ENCODE measurements at regions not wholly inside any gene's neighbourhood (a gene's known extent, or its start where the extent isn't known, plus 50 kb on each side); places are given as distances from the start of the nearest gene placed in this dataset.

DNA sequence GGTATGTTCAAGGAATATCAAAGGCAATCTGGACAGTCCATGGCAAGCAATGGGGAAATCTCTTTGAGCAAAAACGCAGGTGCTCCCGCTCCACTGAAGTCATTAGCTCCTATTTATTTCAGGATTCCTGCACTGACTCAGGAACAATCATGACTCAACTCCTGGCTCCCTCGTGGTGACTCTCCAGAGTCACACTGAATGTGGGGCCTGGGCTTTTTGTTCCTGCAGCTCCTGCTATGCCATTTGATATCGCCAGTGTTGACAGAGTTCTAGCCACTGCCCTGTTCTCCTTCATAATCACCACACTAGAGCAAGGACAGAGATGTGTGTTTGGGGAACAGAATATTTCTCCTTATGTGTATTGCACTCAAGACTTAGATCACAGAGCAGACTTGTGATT lies 187.2 kb upstream of the ZNF462 start:
- Histone ChIP-seq H3K9me3 (no peaks in the 10 kb centered on the region), H3K36me3 (no peaks in the 10 kb centered on the region), H3K4me1 (no peaks in the 10 kb centered on the region), H3K27me3 (no peaks in the 10 kb centered on the region), H3K27ac (no peak overlapping the region), H3K4me3 (replicated peaks in 1 of 3) (no peak overlapping the region)
- intact Hi-C loops (cut with DNase I), result no loop called here
- DNase-seq, result no peak
- TF ChIP-seq, protein P1, sequence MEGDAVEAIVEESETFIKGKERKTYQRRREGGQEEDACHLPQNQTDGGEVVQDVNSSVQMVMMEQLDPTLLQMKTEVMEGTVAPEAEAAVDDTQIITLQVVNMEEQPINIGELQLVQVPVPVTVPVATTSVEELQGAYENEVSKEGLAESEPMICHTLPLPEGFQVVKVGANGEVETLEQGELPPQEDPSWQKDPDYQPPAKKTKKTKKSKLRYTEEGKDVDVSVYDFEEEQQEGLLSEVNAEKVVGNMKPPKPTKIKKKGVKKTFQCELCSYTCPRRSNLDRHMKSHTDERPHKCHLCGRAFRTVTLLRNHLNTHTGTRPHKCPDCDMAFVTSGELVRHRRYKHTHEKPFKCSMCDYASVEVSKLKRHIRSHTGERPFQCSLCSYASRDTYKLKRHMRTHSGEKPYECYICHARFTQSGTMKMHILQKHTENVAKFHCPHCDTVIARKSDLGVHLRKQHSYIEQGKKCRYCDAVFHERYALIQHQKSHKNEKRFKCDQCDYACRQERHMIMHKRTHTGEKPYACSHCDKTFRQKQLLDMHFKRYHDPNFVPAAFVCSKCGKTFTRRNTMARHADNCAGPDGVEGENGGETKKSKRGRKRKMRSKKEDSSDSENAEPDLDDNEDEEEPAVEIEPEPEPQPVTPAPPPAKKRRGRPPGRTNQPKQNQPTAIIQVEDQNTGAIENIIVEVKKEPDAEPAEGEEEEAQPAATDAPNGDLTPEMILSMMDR (IDR thresholded peaks at IDR 0.05), result no peak
- 84 to 88% methylated on average over 4 of the region's 4 CpGs for WGBS, 2 donors

DNA sequence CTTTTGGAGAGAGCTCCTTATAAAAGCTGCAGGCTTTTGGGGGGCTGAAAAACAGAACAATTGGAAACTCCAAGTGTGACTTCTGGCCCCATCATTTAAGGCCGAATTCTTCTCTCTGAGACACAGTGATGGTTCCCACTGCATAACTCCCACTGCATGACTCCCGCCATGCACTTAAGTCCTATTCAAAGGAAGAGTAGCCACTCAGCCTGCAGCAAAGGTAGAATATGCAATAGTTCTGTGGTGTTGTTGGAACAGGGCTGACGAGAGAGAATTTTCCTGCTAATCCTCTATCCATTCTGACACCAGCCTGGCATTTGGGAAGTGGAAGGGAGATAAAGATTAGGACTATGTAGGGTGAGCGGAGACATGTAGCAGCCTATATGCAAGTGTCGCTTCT lies 185.6 kb upstream of the ZNF462 start:
- Histone ChIP-seq H3K4me3 (replicated peaks in 1 of 3) (no peak overlapping the region), H3K4me1 (no peaks in the 10 kb centered on the region), H3K27me3 (no peaks in the 10 kb centered on the region), H3K27ac (no peak overlapping the region), H3K9me3 (no peaks in the 10 kb centered on the region), H3K36me3 (no peaks in the 10 kb centered on the region)
- DNase-seq, result no peak
- TF ChIP-seq POLR2A (IDR thresholded peaks at IDR 0.05), result no peak
- TF ChIP-seq, protein P1 (IDR thresholded peaks at IDR 0.05), result no peak
- intact Hi-C loops (cut with DNase I), result no loop called here
- WGBS, 2 donors, result 94 to 95% methylated on average over 5 of the region's 5 CpGs

DNA sequence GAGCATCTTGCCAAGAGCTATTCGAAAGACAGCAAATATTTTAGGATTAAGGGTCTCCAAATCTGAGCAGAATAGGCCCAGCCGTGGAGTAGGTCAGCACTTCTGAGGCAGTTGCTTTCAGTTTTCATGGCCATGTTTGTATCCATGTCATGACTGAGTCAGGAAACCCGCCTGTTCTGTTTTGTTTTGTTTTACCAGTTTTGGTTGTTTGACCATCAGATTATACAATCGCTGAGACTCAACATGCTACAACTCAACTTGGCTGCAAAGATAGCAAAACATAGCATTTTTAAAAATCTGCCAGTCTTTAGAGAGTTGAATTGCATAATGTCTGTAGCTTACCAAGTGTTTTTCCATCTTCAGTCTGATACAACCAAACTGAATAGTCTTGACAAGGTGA lies 185.1 kb upstream of the ZNF462 start:
- TF ChIP-seq, protein P1 (IDR thresholded peaks at IDR 0.05), result no peak
- no peak for TF ChIP-seq POLR2A (IDR thresholded peaks at IDR 0.05)
- DNase-seq, result no peak
- Histone ChIP-seq H3K9me3 (no peaks in the 10 kb centered on the region), H3K4me1 (no peaks in the 10 kb centered on the region), H3K36me3 (no peaks in the 10 kb centered on the region), H3K27ac (no peak overlapping the region), H3K4me3 (replicated peaks in 1 of 3) (no peak overlapping the region), H3K27me3 (no peaks in the 10 kb centered on the region)
- WGBS, 2 donors, result 88 to 93% methylated on average over 4 of the region's 4 CpGs
- intact Hi-C loops (cut with DNase I), result no loop called here

DNA sequence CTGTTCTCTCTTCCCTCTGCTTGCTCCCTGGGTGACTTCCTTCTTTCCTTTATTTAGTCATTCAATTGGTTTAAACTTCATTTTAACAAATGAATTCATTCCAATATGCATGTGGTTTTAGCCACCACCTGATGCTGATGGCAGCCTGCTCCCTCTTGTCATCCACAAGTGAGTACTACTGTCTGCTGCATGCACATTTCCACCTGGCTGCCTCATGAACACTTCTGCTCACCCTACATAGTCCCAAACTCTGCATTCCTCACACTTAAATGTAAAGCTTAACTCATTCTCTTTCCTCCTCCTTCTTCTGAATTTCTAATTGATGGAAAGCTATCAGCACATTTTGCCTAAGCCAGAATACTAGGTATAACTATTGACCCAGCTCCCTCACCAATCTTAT lies 184.7 kb upstream of the ZNF462 start:
- intact Hi-C loops (cut with DNase I), result no loop called here
- Histone ChIP-seq H3K36me3 (no peaks in the 10 kb centered on the region), H3K9me3 (no peaks in the 10 kb centered on the region), H3K4me1 (no peaks in the 10 kb centered on the region), H3K4me3 (replicated peaks in 1 of 3) (no peak overlapping the region), H3K27ac (no peak overlapping the region), H3K27me3 (no peaks in the 10 kb centered on the region)
- TF ChIP-seq POLR2A (IDR thresholded peaks at IDR 0.05), result no peak
- TF ChIP-seq, protein P1 (IDR thresholded peaks at IDR 0.05), result no peak
- no peak for DNase-seq

DNA sequence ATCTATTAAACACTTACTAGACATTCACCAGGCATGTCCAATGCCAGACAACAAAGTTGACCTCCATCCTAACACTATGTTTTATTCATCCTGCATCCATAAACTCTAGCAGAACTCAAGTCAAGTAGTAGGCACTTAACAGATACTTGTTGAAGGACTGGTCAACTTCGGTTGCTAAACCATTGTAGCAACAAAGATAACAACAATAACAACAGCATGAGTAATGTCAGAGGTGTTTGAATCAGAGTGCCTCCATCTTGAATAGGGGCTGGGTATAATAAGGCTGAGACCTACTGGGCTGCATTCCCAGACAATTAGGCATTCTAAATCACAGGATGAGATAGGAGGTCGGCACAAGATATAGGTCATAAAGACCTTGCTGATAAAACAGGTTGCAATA lies 180.5 kb upstream of the ZNF462 start:
- Histone ChIP-seq H3K4me1 (no peaks in the 10 kb centered on the region), H3K27ac (no peak overlapping the region), H3K4me3 (replicated peaks in 1 of 3) (no peak overlapping the region), H3K9me3 (no peaks in the 10 kb centered on the region), H3K36me3 (no peaks in the 10 kb centered on the region), H3K27me3 (no peaks in the 10 kb centered on the region)
- intact Hi-C loops (cut with DNase I), result no loop called here
- 69 to 71% methylated on average over 2 of the region's 2 CpGs for WGBS, 2 donors
- no peak for DNase-seq
- TF ChIP-seq, protein P1 (IDR thresholded peaks at IDR 0.05), result no peak
- TF ChIP-seq POLR2A (IDR thresholded peaks at IDR 0.05), result no peak
